Activated CD8-positive, alpha-beta T cell treated with anti-CD3 and anti-CD28 coated beads for 36 hours (primary cell): ENCODE measurements at regions not wholly inside any gene's neighbourhood (a gene's known extent, or its start where the extent isn't known, plus 50 kb on each side); places are given as distances from the start of the nearest gene placed in this dataset.
"Not testable (repeated sequence)": the region's sequence is repeated elsewhere in the genome, so short reads cannot be mapped to it uniquely, and the experiment has no call there.

Experiments
- ATAC-seq: fragments of 200-7000 bp; cut with Tn5 transposase; one replicate; pipeline ENCODE4 v1.10.0; 2021; ENCODE audit warnings: mild to moderate bottlenecking, moderate library complexity
- CTCF ChIA-PET: fragments of 350-600 bp; sonication (Branson Sonifier 250); formaldehyde crosslinking; loops from one replicate; lab custom pipeline; 2021; ENCODE audit warnings: antibody characterized with exemption; lab: Charles Lee
- POLR2A ChIA-PET: fragments of 350-600 bp; sonication (Branson Sonifier 250); formaldehyde crosslinking; loops from one replicate; lab custom pipeline; 2021; ENCODE audit warnings: antibody characterized with exemption; lab: Charles Lee
- DNase-seq: peaks from one replicate; pipeline ENCODE4 v3.0.0-alpha.2; 2020
- H3K27ac Mint-ChIP-seq: one replicate; pipeline ENCODE4 v1.8.0; 2021; ENCODE audit warnings: mild to moderate bottlenecking, mixed read lengths
- H3K27me3 Mint-ChIP-seq: one replicate; pipeline ENCODE4 v1.8.0; 2021; ENCODE audit warnings: mixed read lengths
- H3K36me3 Mint-ChIP-seq: one replicate; pipeline ENCODE4 v1.8.0; 2021; ENCODE audit warnings: low read depth, mixed read lengths
- H3K4me1 Mint-ChIP-seq: one replicate; pipeline ENCODE4 v1.8.0; 2021; ENCODE audit warnings: low read depth, mixed read lengths
- H3K4me3 Mint-ChIP-seq: one replicate; pipeline ENCODE4 v1.8.0; 2021; ENCODE audit warnings: mild to moderate bottlenecking, moderate library complexity, mixed read lengths
- H3K9me3 Mint-ChIP-seq: one replicate; pipeline ENCODE4 v1.8.0; 2021; ENCODE audit warnings: mixed read lengths
- intact Hi-C: fragments of 100-400 bp; cut with micrococcal nuclease; formaldehyde crosslinking; loops from one replicate; pipeline ENCODE4 v1.10.0; 2022
- TF ChIP-seq, protein P1 (sequence below): fragments of 200-600 bp; IDR thresholded peaks from one replicate; pipeline ENCODE4 v1.8.0; 2022; ENCODE audit warnings: antibody characterized with exemption, mild to moderate bottlenecking

GRCh38 chr20:30816182-30816645 lies 441.2 kb upstream of the DEFB115 start:
- TF ChIP-seq, protein P1, sequence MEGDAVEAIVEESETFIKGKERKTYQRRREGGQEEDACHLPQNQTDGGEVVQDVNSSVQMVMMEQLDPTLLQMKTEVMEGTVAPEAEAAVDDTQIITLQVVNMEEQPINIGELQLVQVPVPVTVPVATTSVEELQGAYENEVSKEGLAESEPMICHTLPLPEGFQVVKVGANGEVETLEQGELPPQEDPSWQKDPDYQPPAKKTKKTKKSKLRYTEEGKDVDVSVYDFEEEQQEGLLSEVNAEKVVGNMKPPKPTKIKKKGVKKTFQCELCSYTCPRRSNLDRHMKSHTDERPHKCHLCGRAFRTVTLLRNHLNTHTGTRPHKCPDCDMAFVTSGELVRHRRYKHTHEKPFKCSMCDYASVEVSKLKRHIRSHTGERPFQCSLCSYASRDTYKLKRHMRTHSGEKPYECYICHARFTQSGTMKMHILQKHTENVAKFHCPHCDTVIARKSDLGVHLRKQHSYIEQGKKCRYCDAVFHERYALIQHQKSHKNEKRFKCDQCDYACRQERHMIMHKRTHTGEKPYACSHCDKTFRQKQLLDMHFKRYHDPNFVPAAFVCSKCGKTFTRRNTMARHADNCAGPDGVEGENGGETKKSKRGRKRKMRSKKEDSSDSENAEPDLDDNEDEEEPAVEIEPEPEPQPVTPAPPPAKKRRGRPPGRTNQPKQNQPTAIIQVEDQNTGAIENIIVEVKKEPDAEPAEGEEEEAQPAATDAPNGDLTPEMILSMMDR, result no peak
- H3K9me3 Mint-ChIP-seq, result peaks cover 20% of the 10 kb centered on the region
- peaks cover 1% of the 10 kb centered on the region for H3K27me3 Mint-ChIP-seq
- intact Hi-C loops, result no loop called here
- ChIA-PET CTCF (no interaction called here), POLR2A (no interaction called here)
- DNase-seq (no peak), ATAC-seq (no peak)
- no peak overlapping the region for H3K27ac Mint-ChIP-seq
- H3K4me3 Mint-ChIP-seq, result no peak overlapping the region
- H3K4me1 Mint-ChIP-seq, result no peaks in the 10 kb centered on the region
- H3K36me3 Mint-ChIP-seq, result peaks cover 3% of the 10 kb centered on the region

DNA sequence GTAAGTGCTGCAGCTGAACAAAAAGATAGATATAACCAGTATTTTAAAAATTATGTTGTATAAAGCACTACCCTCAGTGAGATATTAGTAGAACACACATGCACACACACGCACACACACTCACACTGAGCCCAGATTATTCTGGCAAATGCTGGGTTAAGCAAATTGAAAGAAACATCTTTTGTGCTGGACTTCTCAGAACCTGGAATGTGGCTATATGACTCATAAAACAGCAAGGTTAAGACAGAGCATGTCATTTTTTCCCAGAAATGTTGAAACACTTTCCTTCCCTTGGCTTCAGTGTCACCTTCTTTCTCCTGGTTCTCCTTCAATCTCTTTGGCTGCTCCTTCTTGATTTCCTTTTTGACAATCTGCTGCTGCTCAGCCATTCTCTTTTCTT lies 435.8 kb upstream of the DEFB115 start:
- H3K4me1 Mint-ChIP-seq, H3K36me3 Mint-ChIP-seq, intact Hi-C loops, H3K4me3 Mint-ChIP-seq, H3K9me3 Mint-ChIP-seq, POLR2A ChIA-PET, H3K27ac Mint-ChIP-seq, H3K27me3 Mint-ChIP-seq, ATAC-seq, CTCF ChIA-PET, DNase-seq: not testable (repeated sequence)

- POLR2A ChIA-PET, intact Hi-C loops, CTCF ChIA-PET: not testable (repeated sequence)
These were observed 432.8 kb upstream of the DEFB115 start for GRCh38 chr20:30824666-30825065.

GRCh38 chr20:30845923-30846322 lies 411.5 kb upstream of the DEFB115 start:
- DNase-seq, ATAC-seq, intact Hi-C loops, H3K27me3 Mint-ChIP-seq, H3K4me3 Mint-ChIP-seq, H3K9me3 Mint-ChIP-seq, POLR2A ChIA-PET, CTCF ChIA-PET, H3K27ac Mint-ChIP-seq, H3K4me1 Mint-ChIP-seq, H3K36me3 Mint-ChIP-seq: not testable (repeated sequence)

More at GRCh38 chr20:30824666-30825065, 432.8 kb upstream of the DEFB115 start:
- DNase-seq, H3K36me3 Mint-ChIP-seq, H3K9me3 Mint-ChIP-seq, H3K4me3 Mint-ChIP-seq, H3K4me1 Mint-ChIP-seq, ATAC-seq, H3K27me3 Mint-ChIP-seq, H3K27ac Mint-ChIP-seq: not testable (repeated sequence)

DNA sequence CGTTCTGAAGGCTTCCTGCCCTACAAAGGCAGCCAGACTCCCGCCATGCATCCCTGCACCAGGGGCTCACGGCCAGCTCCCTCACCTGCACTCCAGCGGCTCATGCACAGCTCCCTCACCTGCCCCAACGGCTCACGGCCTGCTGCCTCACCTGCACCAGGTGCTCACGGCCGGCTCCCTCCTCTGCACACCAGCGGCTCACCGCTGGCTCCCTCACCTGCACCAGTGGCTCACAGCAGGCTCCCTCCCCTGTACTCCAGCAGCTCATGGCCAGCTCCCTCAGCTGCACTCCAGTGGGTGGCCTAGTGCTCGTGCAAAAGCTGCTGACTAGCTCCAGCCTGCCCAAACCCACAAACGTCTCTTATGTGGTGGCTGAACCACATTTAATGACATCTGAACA lies 389.2 kb upstream of the DEFB115 start:
- intact Hi-C loops, H3K4me3 Mint-ChIP-seq, H3K27ac Mint-ChIP-seq, CTCF ChIA-PET, H3K36me3 Mint-ChIP-seq, ATAC-seq, H3K4me1 Mint-ChIP-seq, POLR2A ChIA-PET, DNase-seq, H3K27me3 Mint-ChIP-seq: not testable (repeated sequence)
- H3K9me3 Mint-ChIP-seq, result peaks cover 22% of the 10 kb centered on the region

- H3K4me1 Mint-ChIP-seq, POLR2A ChIA-PET, H3K27me3 Mint-ChIP-seq, intact Hi-C loops, H3K36me3 Mint-ChIP-seq, H3K4me3 Mint-ChIP-seq, H3K27ac Mint-ChIP-seq, ATAC-seq, DNase-seq, CTCF ChIA-PET: not testable (repeated sequence)
- peaks cover 36% of the 10 kb centered on the region for H3K9me3 Mint-ChIP-seq
These were observed 386.3 kb upstream of the DEFB115 start for GRCh38 chr20:30871127-30871526.

- H3K36me3 Mint-ChIP-seq, ATAC-seq, H3K4me1 Mint-ChIP-seq, H3K27me3 Mint-ChIP-seq, H3K27ac Mint-ChIP-seq, DNase-seq, intact Hi-C loops, H3K4me3 Mint-ChIP-seq, POLR2A ChIA-PET, CTCF ChIA-PET: not testable (repeated sequence)
- H3K9me3 Mint-ChIP-seq, result peaks cover 36% of the 10 kb centered on the region
These were observed 385.2 kb upstream of the DEFB115 start for GRCh38 chr20:30872252-30872651.

GRCh38 chr20:30875868-30876267 lies 381.6 kb upstream of the DEFB115 start:
- intact Hi-C loops, H3K4me1 Mint-ChIP-seq, POLR2A ChIA-PET, H3K36me3 Mint-ChIP-seq, H3K4me3 Mint-ChIP-seq, ATAC-seq, CTCF ChIA-PET, H3K27me3 Mint-ChIP-seq, H3K27ac Mint-ChIP-seq, DNase-seq: not testable (repeated sequence)
- H3K9me3 Mint-ChIP-seq, result peaks cover 30% of the 10 kb centered on the region

DNA sequence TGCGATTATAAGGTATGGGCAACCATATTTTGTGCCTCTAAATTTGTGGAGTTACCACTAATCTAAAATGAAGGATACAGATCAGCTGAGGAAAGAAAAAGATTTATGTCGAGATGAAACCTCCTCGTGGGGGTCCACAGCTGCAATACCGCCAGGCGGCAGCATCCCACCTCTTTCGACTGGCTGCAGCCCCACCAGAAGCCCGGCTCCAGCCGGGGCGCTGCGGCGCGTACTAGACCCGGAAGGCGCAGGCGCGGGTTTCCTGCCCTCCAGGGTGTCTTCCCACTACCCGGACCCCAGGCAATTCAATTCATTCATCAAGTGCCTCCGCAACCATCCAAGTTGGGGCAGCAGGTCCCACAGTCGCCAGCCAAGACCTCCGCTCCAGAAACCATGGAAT lies 366.1 kb upstream of the DEFB115 start:
- H3K9me3 Mint-ChIP-seq, DNase-seq, H3K27ac Mint-ChIP-seq, ATAC-seq, H3K36me3 Mint-ChIP-seq, POLR2A ChIA-PET, intact Hi-C loops, CTCF ChIA-PET, H3K4me1 Mint-ChIP-seq, H3K4me3 Mint-ChIP-seq: not testable (repeated sequence)
- peaks cover 32% of the 10 kb centered on the region for H3K27me3 Mint-ChIP-seq
